A549 (cell line): ENCODE measurements at regions not wholly inside any gene's neighbourhood (a gene's known extent, or its start where the extent isn't known, plus 50 kb on each side); places are given as distances from the start of the nearest gene placed in this dataset.

Source experiments
- CEBPB ChIP-seq, 2 experiments: fragments of >200 bp in 1 of 2; sonication (Bioruptor Twin) in 1 of 2; formaldehyde crosslinking in 1 of 2; IDR thresholded peaks; 2 replicates each; pipeline ENCODE4 v1.6.1; 2012 to 2016
- CHD2 ChIP-seq: fragments of 150-350 bp; IDR thresholded peaks from 2 replicates; pipeline ENCODE4 v1.6.1; 2014; ENCODE audit warnings: low read length; ENCODE audit not compliant: partially characterized antibody
- EP300 ChIP-seq, 2 experiments: fragments of >200 bp; sonication (Bioruptor Twin); formaldehyde crosslinking; IDR thresholded peaks; 2 replicates in 1 of 2; 3 replicates in 1 of 2; pipeline ENCODE4 v1.6.1; 2016 to 2017
- POLR2A ChIP-seq: IDR thresholded peaks from 2 replicates; pipeline ENCODE4 v1.6.1; 2012; ENCODE audit warnings: mild to moderate bottlenecking, low read length
- RAD21 ChIP-seq, 2 experiments: fragments of >200 bp in 1 of 2; sonication (Bioruptor Twin) in 1 of 2; formaldehyde crosslinking in 1 of 2; IDR thresholded peaks in 1 of 2; conservative IDR thresholded peaks in 1 of 2; 2 replicates in 1 of 2; 3 replicates in 1 of 2; pipeline ENCODE4 v1.6.1; 2012 to 2018; ENCODE audit warnings: inconsistent platforms in 1 of 2
- TP53 ChIP-seq: fragments of 250-450 bp; sonication (Bioruptor Pico); IDR thresholded peaks from 2 replicates; pipeline ENCODE4 v1.5.0; 2021; ENCODE audit warnings: mild to moderate bottlenecking, moderate library complexity
- TF ChIP-seq, protein P1 (sequence below): fragments of >200 bp; sonication (Bioruptor Twin); formaldehyde crosslinking; IDR thresholded peaks from 2 replicates; pipeline ENCODE4 v1.6.1; 2016
- TF ChIP-seq, protein P2 (sequence below): fragments of >200 bp; sonication (Bioruptor Twin); formaldehyde crosslinking; IDR thresholded peaks from 3 replicates; pipeline ENCODE4 v1.5.1; 2016
- TF ChIP-seq, protein P3 (sequence below): IDR thresholded peaks from 2 replicates; pipeline ENCODE4 v1.6.1; 2012; ENCODE audit warnings: low read depth, borderline replicate concordance
- TF ChIP-seq, protein P4 (sequence below): IDR thresholded peaks from 2 replicates; pipeline ENCODE4 v1.6.1; 2012

DNA sequence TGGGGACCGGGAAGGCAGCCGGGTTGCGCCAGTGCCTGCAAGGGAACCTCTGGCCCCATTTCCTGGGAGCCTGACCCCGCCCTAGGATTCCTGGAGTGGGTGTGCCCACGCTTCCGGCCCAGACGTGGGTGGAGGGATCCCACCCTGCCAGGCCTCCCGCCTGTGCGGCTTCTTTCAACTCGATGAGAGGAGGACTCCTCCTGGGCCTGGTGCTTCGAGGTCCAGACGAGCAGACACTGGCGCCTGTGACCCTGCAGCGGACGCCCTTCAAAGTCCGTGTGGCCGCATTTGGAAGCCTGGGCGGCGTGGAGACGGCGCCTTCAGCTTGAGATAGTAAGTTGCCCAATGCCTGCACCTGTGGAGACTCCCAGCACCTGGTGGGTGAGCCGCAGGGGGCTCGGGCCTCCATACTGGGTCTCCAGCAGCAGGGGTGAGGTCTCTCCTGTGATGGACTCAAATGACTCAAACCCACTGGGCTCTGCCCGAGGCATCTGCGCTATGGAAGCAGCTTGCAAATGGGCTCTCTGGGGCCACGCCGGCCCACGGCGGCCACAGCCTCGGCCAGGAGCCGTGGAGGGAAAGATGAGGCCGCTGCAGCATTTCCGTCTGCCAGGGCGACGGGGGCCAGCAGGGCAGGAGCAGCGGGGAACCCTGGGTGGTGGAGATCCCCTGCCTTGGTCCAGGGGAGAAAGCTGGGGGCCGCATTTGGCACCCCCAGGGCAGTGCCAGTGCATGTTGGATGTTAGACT lies 64.3 kb upstream of the PPARA start:
- TF ChIP-seq, protein P1, sequence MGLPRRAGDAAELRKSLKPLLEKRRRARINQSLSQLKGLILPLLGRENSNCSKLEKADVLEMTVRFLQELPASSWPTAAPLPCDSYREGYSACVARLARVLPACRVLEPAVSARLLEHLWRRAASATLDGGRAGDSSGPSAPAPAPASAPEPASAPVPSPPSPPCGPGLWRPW = no peak
- TF ChIP-seq POLR2A (no peak), RAD21 (conservative IDR thresholded peaks at IDR 0.05 in 1 of 2, IDR thresholded peaks at IDR 0.05 in 1 of 2) (no peak), CEBPB (IDR thresholded peaks at IDR 0.05) (peak in 1 of 2 experiments; percentile 42; a peak in 1 of 4 replicates), EP300 (IDR thresholded peaks at IDR 0.05) (no peak), TP53 (CRISPR knock-in tag) (no peak), CHD2 (no peak)
- TF ChIP-seq, protein P2, sequence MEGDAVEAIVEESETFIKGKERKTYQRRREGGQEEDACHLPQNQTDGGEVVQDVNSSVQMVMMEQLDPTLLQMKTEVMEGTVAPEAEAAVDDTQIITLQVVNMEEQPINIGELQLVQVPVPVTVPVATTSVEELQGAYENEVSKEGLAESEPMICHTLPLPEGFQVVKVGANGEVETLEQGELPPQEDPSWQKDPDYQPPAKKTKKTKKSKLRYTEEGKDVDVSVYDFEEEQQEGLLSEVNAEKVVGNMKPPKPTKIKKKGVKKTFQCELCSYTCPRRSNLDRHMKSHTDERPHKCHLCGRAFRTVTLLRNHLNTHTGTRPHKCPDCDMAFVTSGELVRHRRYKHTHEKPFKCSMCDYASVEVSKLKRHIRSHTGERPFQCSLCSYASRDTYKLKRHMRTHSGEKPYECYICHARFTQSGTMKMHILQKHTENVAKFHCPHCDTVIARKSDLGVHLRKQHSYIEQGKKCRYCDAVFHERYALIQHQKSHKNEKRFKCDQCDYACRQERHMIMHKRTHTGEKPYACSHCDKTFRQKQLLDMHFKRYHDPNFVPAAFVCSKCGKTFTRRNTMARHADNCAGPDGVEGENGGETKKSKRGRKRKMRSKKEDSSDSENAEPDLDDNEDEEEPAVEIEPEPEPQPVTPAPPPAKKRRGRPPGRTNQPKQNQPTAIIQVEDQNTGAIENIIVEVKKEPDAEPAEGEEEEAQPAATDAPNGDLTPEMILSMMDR = no peak
- TF ChIP-seq, protein P3, sequence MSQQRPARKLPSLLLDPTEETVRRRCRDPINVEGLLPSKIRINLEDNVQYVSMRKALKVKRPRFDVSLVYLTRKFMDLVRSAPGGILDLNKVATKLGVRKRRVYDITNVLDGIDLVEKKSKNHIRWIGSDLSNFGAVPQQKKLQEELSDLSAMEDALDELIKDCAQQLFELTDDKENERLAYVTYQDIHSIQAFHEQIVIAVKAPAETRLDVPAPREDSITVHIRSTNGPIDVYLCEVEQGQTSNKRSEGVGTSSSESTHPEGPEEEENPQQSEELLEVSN = peak; percentile 54; the same call in 1 of the 2 replicates
- TF ChIP-seq, protein P4, sequence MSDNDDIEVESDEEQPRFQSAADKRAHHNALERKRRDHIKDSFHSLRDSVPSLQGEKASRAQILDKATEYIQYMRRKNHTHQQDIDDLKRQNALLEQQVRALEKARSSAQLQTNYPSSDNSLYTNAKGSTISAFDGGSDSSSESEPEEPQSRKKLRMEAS = peak; percentile 86
